Lower leg skin (tissue), 3 donors: ENCODE measurements at regions not wholly inside any gene's neighbourhood (a gene's known extent, or its start where the extent isn't known, plus 50 kb on each side); places are given as distances from the start of the nearest gene placed in this dataset.

ENCODE experiments used
- CTCF ChIP-seq, 3 donors: fragments of 450-650 bp; IDR thresholded peaks; one replicate each; pipeline ENCODE4 v1.5.1; 2016; ENCODE audit warnings: antibody characterized with exemption in 3 of 3, mild to moderate bottlenecking in 3 of 3, moderate library complexity in 2 of 3
- POLR2A ChIP-seq, 2 donors: fragments of 450-650 bp; IDR thresholded peaks; one replicate each; pipeline ENCODE4 v1.6.1; 2016 to 2017; ENCODE audit warnings: antibody characterized with exemption in 2 of 2, mild to moderate bottlenecking in 1 of 2, moderate library complexity in 1 of 2

GRCh38 chr6:9403736-9404135 is 968.4 kb upstream of the SLC35B3 start:
- no peak for TF ChIP-seq POLR2A (IDR thresholded peaks at IDR 0.05)
- TF ChIP-seq CTCF (IDR thresholded peaks at IDR 0.05): no peak
